SH-SY5Y (cell line): ENCODE measurements at regions not wholly inside any gene's neighbourhood (a gene's known extent, or its start where the extent isn't known, plus 50 kb on each side); places are given as distances from the start of the nearest gene placed in this dataset.

Experiments used
- GATA2 ChIP-seq: IDR thresholded peaks from 2 replicates; pipeline ENCODE4 v1.6.1; 2011; ENCODE audit warnings: mild to moderate bottlenecking, low read depth, low read length
- GATA3 ChIP-seq: IDR thresholded peaks from 2 replicates; pipeline ENCODE4 v1.6.1; 2011; ENCODE audit warnings: low read depth, mild to moderate bottlenecking, low read length, moderate library complexity

DNA sequence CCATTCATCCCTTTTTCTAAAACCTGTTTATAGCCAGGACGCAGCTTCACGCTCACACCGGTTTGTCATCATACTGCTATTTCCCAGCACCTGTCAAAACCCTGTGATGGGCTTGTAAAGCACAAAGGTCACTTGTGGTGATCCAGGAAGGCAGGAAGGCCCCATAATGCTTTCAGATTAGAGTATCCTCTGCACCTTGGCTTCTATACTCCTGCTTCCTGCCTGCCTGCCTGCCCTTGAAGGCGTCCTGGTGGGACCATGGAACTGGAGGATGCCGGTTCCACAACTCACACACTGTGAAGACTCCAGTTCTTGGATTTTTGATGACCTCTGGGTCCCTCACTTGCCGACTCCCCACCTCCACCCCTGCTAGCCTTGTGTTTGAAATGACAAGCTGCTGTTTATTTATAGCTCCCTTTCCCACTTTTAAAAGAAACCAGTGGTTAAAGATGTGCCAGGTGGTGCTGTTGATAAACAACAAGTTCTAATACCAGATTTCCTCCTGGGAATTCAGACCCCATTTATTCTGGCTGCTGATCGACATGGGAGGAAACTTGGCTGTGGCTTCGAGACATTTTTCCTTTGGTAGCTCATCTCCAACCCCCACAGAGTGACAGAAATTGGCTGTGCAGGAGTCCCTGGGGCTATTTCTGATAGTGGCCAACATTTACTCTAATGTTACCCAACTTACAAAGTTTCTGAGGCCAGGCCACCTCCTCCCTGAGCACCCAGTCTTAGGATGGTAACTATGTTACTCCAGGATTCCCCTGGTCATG, 211.5 kb downstream of the KDR start:
- no peak for TF ChIP-seq GATA2
- TF ChIP-seq GATA3: no peak

DNA sequence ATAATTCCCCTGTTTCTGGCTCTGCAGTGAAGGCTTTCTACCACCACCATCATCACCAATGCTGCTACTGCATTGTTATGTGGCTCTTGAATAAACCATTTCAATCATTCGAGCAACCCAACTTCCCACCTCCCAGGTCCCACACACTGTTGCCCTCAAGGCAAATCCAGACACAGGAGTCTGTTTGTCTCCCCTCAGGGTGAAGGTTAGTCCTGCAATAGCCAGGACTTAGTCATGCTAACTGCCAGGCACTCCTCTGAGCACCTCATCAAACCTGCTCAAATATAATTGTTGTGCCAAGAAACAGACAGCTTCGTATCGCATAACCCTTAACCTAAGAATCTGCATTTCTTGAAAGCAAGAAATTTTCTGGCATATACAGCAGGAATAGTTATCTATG, 213.2 kb downstream of the KDR start:
- TF ChIP-seq GATA3 (no peak), GATA2 (no peak)

DNA sequence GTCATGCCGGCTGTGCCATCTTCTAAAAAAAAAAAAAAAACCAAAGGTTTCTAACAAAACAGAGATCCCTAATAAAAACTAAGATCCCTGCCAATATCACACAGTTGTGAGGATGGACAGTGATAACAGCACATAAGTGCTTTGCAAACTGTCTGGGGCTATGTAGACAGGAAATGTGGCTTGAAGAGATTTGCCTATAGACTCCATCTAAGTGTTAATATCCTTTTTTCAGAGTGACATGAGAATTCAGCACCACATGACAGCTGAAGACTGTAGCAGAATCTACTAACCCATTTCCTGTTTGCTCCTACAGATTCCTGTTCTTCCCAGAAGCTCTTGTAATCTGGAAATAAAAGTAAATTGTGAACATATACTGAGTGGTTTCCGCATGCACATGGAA, 215.4 kb downstream of the KDR start:
- no peak for TF ChIP-seq GATA2

DNA sequence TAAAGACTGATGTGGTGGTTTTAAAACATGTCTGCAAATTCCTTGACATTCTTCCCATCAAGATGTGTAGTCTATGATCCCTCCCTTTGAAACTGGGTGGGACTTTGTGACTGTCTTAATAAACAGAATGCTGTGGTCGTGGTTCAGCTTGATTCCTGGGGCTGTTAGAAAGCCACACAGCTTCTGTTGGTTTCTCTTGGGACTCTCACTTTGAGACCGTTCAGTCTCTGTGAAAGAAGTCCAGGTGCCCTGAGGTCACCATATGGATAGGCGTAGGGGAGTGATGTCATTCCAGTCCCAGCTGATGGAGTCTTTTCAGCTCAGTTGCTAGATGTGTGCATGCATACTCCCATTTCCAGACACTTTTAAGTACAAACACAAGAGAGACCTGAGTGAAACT, 216.6 kb downstream of the KDR start:
- TF ChIP-seq GATA2: no peak
- no peak for TF ChIP-seq GATA3

DNA sequence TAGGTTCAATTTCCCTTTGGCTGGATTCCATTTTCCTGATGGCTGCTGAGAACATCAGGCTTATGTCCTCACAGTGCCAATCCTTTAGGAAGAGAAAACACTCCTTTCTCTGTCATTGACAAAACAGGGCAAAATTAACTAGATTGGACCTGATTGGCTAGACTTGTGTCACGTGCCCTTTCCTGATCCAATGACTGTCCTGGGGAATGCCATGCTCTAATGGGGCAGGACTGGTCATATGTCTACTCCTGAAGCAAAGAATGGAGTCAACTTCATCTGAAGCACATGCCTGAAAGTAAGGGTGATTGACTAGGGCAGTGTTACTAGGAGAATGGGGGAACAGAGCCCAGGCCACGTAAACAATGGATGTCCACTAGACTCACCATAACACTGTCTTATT, 220.4 kb downstream of the KDR start:
- TF ChIP-seq GATA2: no peak
- TF ChIP-seq GATA3: no peak

DNA sequence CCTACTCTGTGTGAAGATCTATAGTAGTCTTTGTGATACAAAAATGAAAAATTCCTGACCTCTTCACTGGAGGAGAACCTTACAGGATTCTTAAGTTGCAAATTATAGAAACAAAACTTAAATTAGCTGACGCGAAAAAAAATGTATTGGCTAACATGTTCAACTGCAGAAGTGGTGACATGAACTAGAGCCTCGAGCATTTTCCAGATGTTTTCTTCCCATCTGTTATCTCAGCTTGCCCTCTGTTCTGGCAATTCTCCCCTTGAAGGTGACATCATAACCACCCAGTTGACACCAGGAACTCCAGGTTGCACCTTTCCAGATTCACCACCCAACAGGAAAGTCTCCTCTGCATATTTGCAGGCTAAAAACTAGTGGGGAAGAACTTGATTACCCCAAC, 222.4 kb downstream of the KDR start:
- no peak for TF ChIP-seq GATA3
- TF ChIP-seq GATA2: no peak

DNA sequence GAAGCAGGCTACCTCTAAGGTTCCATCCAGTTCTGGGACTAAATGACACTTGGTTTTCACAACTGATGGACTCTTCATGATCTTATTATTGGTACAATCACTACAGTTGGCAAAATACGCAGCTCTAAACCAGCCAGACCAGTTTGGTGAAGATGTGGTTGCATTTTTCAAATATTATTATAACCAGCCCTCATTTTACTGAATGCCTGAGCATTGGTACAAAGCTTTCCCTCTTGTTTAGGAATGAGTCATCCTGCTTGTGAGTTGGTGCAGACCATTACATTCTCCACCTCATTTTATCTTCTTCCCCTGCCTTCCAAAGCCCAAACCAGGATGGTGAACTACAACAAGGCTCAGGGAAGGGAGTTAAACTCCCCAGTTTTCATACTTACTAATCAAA, 223.1 kb downstream of the KDR start:
- TF ChIP-seq GATA2 (no peak), GATA3 (no peak)

DNA sequence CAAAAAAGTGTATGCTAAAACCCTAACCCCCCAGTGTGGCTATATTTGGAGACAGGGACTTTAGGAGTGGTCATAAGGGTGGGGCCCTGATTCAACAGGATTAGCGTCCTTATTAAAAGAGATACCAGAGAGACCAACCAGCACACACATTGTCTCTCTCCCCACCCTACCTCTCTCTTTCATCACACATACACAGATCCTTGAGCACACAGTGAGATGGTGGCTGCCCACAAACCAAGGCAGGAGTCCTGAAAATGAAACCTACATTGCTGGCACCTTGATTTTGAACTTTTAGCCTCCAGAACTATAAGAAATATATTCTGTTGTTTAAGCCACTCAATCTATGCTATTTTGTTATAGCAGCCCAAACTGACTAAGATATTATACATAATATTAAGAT, 224.2 kb downstream of the KDR start:
- TF ChIP-seq GATA3 (no peak), GATA2 (no peak)

DNA sequence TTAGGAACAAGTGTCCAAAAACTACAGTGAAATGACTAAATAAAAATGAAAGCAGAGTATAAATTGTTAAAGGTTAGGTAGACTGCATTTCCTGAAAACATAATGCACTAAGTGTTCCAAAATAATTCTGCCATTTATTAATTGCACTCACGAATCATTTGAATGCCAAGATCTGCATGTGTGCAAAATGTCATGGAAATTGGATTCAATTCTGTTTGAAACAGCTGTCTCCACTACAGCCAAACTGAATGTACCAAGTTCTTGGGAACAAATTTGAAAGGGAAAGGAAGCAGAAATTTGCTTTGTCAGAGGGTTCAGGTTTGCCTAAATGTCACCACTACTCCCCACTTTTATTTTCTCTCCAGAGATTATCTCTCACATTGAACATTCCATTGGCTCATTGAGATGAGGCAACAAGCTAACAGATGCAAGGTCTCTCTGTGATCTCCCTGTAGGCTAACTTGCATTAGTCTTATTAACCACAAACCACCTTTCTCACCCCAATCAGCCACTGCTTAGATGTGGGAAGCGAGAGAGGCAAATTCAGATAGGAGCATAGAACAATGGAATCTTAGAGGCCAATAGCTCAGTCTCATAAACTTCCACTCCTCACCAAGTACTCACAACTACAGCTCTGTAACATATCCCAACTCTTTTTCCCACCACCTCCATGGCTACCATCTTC, 226.6 kb downstream of the KDR start:
- TF ChIP-seq GATA2 (no peak), GATA3 (no peak)

DNA sequence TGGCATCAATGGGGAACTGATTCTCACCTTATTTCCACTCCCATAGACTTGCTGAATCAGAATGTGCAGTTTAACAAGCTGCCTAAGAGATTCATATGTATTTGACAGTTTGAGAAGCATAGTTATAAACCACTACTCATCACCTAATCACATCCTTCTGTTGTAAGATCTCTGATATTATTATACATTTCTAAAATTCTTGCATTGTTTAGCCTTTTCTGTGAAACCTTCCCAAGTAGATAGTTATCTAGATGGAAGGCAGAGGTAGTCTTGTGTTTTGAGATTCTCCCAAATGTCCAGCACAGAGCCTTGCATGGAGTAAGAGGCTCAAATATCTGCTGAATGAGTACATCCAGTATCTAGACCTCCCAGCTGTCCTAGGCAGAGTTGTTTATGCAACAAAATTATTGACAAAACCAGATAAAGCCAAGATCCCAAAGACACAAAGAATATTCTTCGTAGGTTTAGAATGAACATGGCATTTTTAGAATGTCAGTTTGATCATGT, 227.3 kb downstream of the KDR start:
- TF ChIP-seq GATA3 (no peak), GATA2 (no peak)

DNA sequence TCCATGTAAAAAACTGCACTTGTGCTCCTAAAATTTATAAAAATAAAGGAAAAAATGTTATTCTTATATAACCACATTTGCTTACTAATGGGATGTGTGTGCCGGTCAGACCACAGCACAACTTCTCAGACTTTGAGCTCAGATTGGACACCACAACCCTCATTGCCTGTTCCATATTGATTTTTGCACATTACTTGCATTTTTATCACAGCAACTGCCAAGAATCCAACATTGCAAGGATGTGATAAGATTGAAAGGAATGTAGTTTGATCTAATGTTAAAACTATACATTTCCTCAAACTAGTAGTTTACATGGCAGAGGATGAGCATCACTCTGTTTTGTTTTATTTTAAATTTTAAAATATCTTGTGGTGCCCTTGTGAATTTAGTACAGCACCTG, 227.8 kb downstream of the KDR start:
- TF ChIP-seq GATA3 (no peak), GATA2 (no peak)

DNA sequence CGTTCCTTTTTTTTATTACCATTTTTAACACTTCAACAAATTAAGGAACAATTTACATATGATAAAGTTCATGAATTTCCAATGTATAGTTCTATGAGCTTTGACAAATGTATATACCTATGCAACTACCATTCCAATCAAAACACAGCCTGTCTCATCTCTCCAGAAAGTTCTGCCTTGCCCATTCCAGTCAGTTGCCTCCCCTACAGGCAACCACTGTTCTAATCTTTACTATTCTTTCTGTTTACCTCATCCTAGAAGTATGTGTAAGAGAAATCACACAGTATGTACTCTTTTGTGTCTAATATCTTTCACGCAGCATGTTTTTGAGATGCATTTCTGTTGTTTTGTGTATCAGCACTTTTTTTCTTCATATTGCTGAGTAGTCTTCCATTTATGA, 224.9 kb downstream of the KIT start:
- TF ChIP-seq GATA2 (no peak), GATA3 (no peak)

DNA sequence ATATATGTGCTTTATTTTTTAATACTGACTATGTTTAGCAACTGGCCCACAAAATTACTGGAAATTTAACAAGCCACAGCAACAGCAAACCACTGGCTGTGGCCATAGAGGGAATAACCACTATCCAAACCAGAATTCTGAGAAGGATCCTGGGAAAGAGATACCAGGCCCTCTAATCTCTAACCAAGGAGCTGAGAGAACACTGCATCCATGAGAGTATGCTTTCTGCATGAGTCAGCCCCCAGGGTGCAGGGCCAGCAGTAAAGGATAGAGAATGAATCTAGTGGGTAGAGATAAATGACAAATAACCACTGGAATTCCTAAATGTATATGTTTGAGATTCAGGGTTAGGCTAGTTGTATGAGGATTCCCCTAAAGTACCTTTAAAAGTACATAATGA, 221.8 kb downstream of the KIT start:
- TF ChIP-seq GATA2: no peak
- no peak for TF ChIP-seq GATA3

DNA sequence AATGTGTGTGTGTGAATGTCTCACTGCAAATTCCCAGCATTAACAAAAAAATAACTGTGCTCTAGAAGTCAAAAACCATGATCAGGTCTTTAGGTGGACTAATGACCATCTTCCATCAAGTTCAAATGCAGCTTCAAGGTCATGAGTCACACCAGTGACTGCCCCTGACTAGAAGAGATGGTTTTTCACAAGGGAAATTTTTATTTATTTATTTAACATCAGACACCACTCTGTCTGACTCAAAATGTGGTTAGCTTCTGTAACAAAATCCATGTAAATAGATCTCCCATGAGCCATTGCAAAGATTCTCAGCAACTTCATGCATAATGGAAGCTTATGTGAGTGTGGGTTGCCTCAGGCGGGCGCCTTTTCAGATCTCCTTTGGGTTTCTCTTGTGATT, 219.2 kb downstream of the KIT start:
- TF ChIP-seq GATA2 (no peak), GATA3 (no peak)

DNA sequence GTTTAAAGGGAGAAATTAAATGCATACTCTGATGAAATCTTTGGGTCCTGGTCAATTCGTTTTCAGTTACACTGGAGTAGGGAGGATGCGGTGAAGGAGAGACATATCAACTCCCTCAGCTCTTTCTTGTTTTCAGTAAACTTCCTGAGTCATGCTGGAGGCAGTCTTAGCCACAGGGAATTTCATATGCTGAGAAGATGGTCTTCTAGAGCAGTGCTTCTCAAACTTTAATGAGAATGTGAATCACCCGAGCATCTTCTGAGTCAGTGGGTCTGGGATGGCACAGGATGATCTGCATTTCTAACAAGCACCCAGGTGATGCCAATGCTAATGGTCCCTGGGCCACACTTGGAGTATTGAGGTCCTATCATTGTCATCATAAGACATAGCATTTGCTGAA, 214.5 kb downstream of the KIT start:
- no peak for TF ChIP-seq GATA2
- TF ChIP-seq GATA3: no peak

DNA sequence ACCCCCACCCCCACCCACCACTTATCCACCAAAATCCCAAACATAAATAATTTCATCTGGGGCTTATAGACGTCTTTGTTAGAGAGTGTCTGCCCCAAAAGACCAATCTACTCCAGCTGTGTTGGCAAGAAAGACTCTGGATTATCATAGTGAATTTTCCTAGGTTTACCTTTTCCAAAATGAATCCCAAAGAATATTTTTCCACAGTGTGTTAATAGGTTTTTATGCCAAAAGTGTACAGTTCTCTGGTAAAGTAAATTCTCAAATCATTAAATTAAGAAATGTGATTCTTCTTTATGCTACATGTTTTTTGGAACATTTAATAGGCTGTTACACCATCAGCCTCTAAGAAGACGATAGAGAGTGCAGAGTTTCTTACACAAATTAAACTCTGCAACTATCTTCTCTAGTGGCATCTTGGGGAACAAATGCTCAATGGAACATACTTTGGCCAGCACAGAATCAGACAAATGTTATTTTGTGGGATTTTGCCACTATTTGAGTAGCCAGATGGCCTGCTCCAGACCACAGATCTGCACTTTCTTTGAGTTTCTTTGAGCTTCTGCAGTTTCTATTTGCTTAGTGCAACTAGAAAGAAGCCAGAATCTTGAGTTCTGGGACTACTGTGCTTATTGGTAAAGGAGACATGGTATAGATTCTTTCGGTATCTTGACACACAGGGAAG, 206.0 kb downstream of the KIT start:
- TF ChIP-seq GATA2 (no peak), GATA3 (no peak)
